Spleen (tissue), 11 donors: ENCODE measurements at regions not wholly inside any gene's neighbourhood (a gene's known extent, or its start where the extent isn't known, plus 50 kb on each side); places are given as distances from the start of the nearest gene placed in this dataset.

Experiments used
- DNase-seq: peaks from one replicate; pipeline ENCODE4 v3.0.0-alpha.2; 2020
- H3K27ac ChIP-seq, 8 donors: fragments of 200-600 bp; sonication (generic) in 7 of 8; 1 replicate in 4 of 8; 2 replicates in 4 of 8; pipeline versions ENCODE4 v1.5.0 to v1.8.0; 2016 to 2021; ENCODE audit warnings: inconsistent platforms in 4 of 8, mild to moderate bottlenecking in 4 of 8, moderate library complexity in 1 of 8
- H3K27me3 ChIP-seq, 7 donors: fragments of 200-600 bp; sonication (generic) in 6 of 7; replicated peaks in 1 of 7; 1 replicate in 4 of 7; 2 replicates in 3 of 7; pipeline versions ENCODE4 v1.5.0 to v1.8.0; 2016 to 2021; ENCODE audit warnings: inconsistent platforms in 3 of 7, mild to moderate bottlenecking in 1 of 7
- H3K36me3 ChIP-seq, 6 donors: fragments of 200-600 bp; sonication (generic) in 5 of 6; 1 replicate in 4 of 6; 2 replicates in 2 of 6; pipeline versions ENCODE4 v1.5.0 to v1.8.0; 2016 to 2021; ENCODE audit warnings: inconsistent platforms in 2 of 6
- H3K4me1 ChIP-seq, 6 donors: fragments of 200-600 bp; sonication (generic) in 5 of 6; 1 replicate in 3 of 6; 2 replicates in 3 of 6; pipeline versions ENCODE4 v1.5.0 to v1.8.0; 2016 to 2021; ENCODE audit warnings: inconsistent platforms in 3 of 6
- H3K4me3 ChIP-seq, 8 donors: fragments of 200-600 bp; sonication (generic) in 7 of 8; 1 replicate in 4 of 8; 2 replicates in 4 of 8; pipeline versions ENCODE4 v1.5.0 to v1.8.0; 2016 to 2021; ENCODE audit warnings: inconsistent platforms in 4 of 8, mild to moderate bottlenecking in 4 of 8, moderate library complexity in 2 of 8
- H3K9me3 ChIP-seq, 8 donors: fragments of 200-600 bp; sonication (generic) in 7 of 8; 1 replicate in 4 of 8; 2 replicates in 4 of 8; pipeline versions ENCODE4 v1.5.0 to v1.8.0; 2016 to 2021; ENCODE audit warnings: inconsistent platforms in 4 of 8
- CTCF ChIP-seq, 11 experiments: fragments of 200-600 bp in 7 of 11; fragments of 450-650 bp in 4 of 11; sonication (generic) in 4 of 11; IDR thresholded peaks in 8 of 11; conservative IDR thresholded peaks in 3 of 11; 1 replicate in 7 of 11; 2 replicates in 4 of 11; pipeline versions ENCODE4 v1.4.0 to v1.8.0; 2016 to 2021; ENCODE audit warnings: antibody characterized with exemption in 11 of 11, inconsistent platforms in 4 of 11, mild to moderate bottlenecking in 1 of 11
- POLR2A ChIP-seq, 3 donors: fragments of 450-650 bp; IDR thresholded peaks; one replicate each; pipeline ENCODE4 v1.5.1; 2017; ENCODE audit warnings: antibody characterized with exemption in 3 of 3, mild to moderate bottlenecking in 1 of 3
- POLR2AphosphoS5 ChIP-seq, 3 donors: sonication (generic); formaldehyde crosslinking; IDR thresholded peaks; one replicate each; pipeline ENCODE4 v1.5.1; 2017; ENCODE audit warnings: antibody characterized with exemption in 3 of 3
- WGBS, 5 donors: extraction: QIAGEN DNeasy Blood & Tissue Kit in 3 of 5; methylation state at CpG; one replicate each; pipeline versions ENCODE4 v1.1.5 to v1.1.7; 2013 to 2018; 5-methylcytosine and 5-hydroxymethylcytosine counted together
- intact Hi-C: fragments of 100-400 bp; cut with DNase I; formaldehyde crosslinking; loops from one replicate; pipeline ENCODE4 v1.15.0; 2023; ENCODE audit warnings: low total_unique reads
- donor health status: healthy with polysubstance abuse.
- donor health status: DM: no; HTN: no; CAD: no; lungs with moderate emphysema.
- donor health status: DM: no; HTN: no; CAD: no.
- donor health status: Bipolar disorder and iron deficiency.
- donor health status: healthy.
- donor health status: DM: no; HTN: no; CAD: no.
- donor health status: DM: yes; HTN: yes; CAD: no.

- no peak for DNase-seq
- H3K4me1 ChIP-seq = peaks cover 0 to 66% (median 19%) of the 10 kb centered on the region in 6 donors
Observed at GRCh38 chr13:48162217-48162616, 67.3 kb upstream of the MED4 start.

DNA sequence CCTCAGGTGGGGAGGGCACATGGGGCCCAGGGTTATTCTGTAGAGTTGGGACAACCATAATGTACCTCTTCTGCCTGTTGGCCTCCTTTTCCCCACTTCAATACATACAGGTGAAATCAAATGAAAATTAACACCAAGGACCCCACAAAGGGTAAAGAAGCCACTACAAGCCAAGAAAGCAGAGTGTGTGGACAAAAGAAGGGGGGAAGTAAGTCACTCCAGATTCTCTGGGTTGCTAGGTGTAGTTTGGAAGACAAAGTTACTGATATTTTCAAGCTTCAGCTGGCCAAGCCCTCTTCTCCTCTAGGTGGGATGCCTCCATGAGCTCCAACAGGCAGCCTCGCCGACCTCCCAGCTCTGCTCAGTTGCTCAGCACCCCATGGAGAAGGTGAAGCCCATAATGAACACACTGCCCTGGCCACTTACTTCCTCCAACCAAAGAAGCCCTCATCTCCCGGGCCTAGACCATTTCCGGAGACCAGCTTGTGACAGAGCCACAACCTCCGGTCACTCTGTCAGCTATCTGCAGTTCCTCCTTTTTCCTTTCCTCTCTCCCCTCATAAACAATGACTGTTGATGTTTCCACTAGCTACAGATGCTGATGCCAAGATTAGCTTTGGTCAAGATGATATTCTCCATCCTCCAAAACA lies 66.8 kb upstream of the MED4 start:
- peaks cover 4 to 72% (median 23%) of the 10 kb centered on the region in 6 donors for H3K4me1 ChIP-seq
- peak overlapping the region; percentile 35 to 95 (median 83) for H3K27ac ChIP-seq
- peak overlapping the region in 1 of 8 donors; percentile 54 for H3K4me3 ChIP-seq
- H3K9me3 ChIP-seq = no peaks in the 10 kb centered on the region
- peak; percentile 88 for DNase-seq
- WGBS, 5 donors = 32 to 67% (median 46%) methylated on average over 5 of the region's 5 CpGs
- no peaks in the 10 kb centered on the region for H3K27me3 ChIP-seq
- H3K36me3 ChIP-seq = no peaks in the 10 kb centered on the region
- intact Hi-C loops = no loop called here
- TF ChIP-seq POLR2A (IDR thresholded peaks at IDR 0.05) (no peak), POLR2AphosphoS5 (IDR thresholded peaks at IDR 0.05) (peak in 2 of 3 donors; percentile 52 to 74), CTCF (IDR thresholded peaks at IDR 0.05 in 8 of 11, conservative IDR thresholded peaks at IDR 0.05 in 3 of 11) (peak in 2 of 11 experiments; percentile 14 to 27)

More at GRCh38 chr13:48162217-48162616, 67.3 kb upstream of the MED4 start:
- Histone ChIP-seq H3K27me3 (no peaks in the 10 kb centered on the region), H3K36me3 (no peaks in the 10 kb centered on the region), H3K4me3 (peak overlapping the region in 1 of 8 donors; percentile 54), H3K27ac (peak overlapping the region in 7 of 8 donors; percentile 73 to 95 (median 84)), H3K9me3 (no peaks in the 10 kb centered on the region)
- TF ChIP-seq CTCF (IDR thresholded peaks at IDR 0.05 in 8 of 11, conservative IDR thresholded peaks at IDR 0.05 in 3 of 11) = no peak
- no peak for TF ChIP-seq POLR2A (IDR thresholded peaks at IDR 0.05)
- TF ChIP-seq POLR2AphosphoS5 (IDR thresholded peaks at IDR 0.05) = no peak
- intact Hi-C loops = no loop called here
- 52 to 75% (median 60%) methylated on average over 2 of the region's 2 CpGs for WGBS, 5 donors

GRCh38 chr13:48160606-48161278 lies 65.8 kb upstream of the MED4 start:
- peak overlapping the region in 1 of 8 donors; percentile 54 for H3K4me3 ChIP-seq
- no peaks in the 10 kb centered on the region for H3K27me3 ChIP-seq
- DNase-seq = no peak
- no peaks in the 10 kb centered on the region for H3K9me3 ChIP-seq
- intact Hi-C loops = no loop called here
- TF ChIP-seq CTCF (IDR thresholded peaks at IDR 0.05 in 8 of 11, conservative IDR thresholded peaks at IDR 0.05 in 3 of 11) = no peak
- TF ChIP-seq POLR2AphosphoS5 (IDR thresholded peaks at IDR 0.05) = no peak
- TF ChIP-seq POLR2A (IDR thresholded peaks at IDR 0.05) = no peak
- H3K4me1 ChIP-seq = peaks cover 13 to 81% (median 32%) of the 10 kb centered on the region in 6 donors
- H3K36me3 ChIP-seq = no peaks in the 10 kb centered on the region
- peak overlapping the region in 7 of 8 donors; percentile 73 to 95 (median 84) for H3K27ac ChIP-seq
- 73 to 89% (median 78%) methylated on average over 5 of the region's 5 CpGs for WGBS, 5 donors

- Histone ChIP-seq H3K27me3 (no peaks in the 10 kb centered on the region), H3K36me3 (no peaks in the 10 kb centered on the region), H3K27ac (peak overlapping the region in 7 of 8 donors; percentile 71 to 95 (median 85)), H3K4me1 (peaks cover 16 to 90% (median 40%) of the 10 kb centered on the region in 6 donors), H3K9me3 (no peaks in the 10 kb centered on the region), H3K4me3 (peak overlapping the region in 1 of 8 donors; percentile 46)
- TF ChIP-seq POLR2AphosphoS5 (IDR thresholded peaks at IDR 0.05) (no peak), POLR2A (IDR thresholded peaks at IDR 0.05) (no peak), CTCF (IDR thresholded peaks at IDR 0.05 in 8 of 11, conservative IDR thresholded peaks at IDR 0.05 in 3 of 11) (no peak)
- intact Hi-C loops = no loop called here
- no peak for DNase-seq
- WGBS, 5 donors = 73 to 88% (median 83%) methylated on average over 3 of the region's 3 CpGs
Observed at GRCh38 chr13:48159826-48160225, 64.9 kb upstream of the MED4 start.
